WTC11 (cell line): ENCODE measurements at regions not wholly inside any gene's neighbourhood (a gene's known extent, or its start where the extent isn't known, plus 50 kb on each side); places are given as distances from the start of the nearest gene placed in this dataset.

Source experiments
- ATAC-seq: fragments of 200-7000 bp; cut with Tn5 transposase; 2 replicates; pipeline ENCODE4 v1.10.0; 2021; ENCODE audit warnings: mild to moderate bottlenecking, moderate library complexity
- CTCF ChIA-PET: fragments of 300-600 bp; sonication (Branson Sonifier 250); formaldehyde crosslinking; loops from one replicate; lab custom pipeline; 2021; ENCODE audit warnings: antibody characterized with exemption; lab: Charles Lee
- POLR2A ChIA-PET: fragments of 350-600 bp; sonication (Branson Sonifier 250); formaldehyde crosslinking; loops from one replicate; lab custom pipeline; 2021; ENCODE audit warnings: antibody characterized with exemption; lab: Charles Lee
- DNase-seq: peaks from one replicate; pipeline ENCODE4 v3.0.0; 2021; ENCODE audit warnings: low spot score
- H3K27ac Mint-ChIP-seq: 2 replicates; pipeline ENCODE4 v1.8.0; 2021; ENCODE audit warnings: mixed read lengths
- H3K27me3 Mint-ChIP-seq: 2 replicates; pipeline ENCODE4 v1.8.0; 2021; ENCODE audit warnings: low read depth, mild to moderate bottlenecking, moderate library complexity, mixed read lengths
- H3K36me3 Mint-ChIP-seq: 2 replicates; pipeline ENCODE4 v1.8.0; 2021; ENCODE audit warnings: mixed read lengths
- H3K4me1 Mint-ChIP-seq: 2 replicates; pipeline ENCODE4 v1.8.0; 2022; ENCODE audit warnings: mixed read lengths
- H3K4me3 Mint-ChIP-seq: 2 replicates; pipeline ENCODE4 v1.8.0; 2021; ENCODE audit warnings: mild to moderate bottlenecking, moderate library complexity, mixed read lengths
- H3K9me3 Mint-ChIP-seq: 2 replicates; pipeline ENCODE4 v1.8.0; 2021; ENCODE audit warnings: mixed read lengths
- ATF1 ChIP-seq: sonication (generic); formaldehyde crosslinking; IDR thresholded peaks from 2 replicates; pipeline ENCODE4 v1.8.1; 2023; ENCODE audit warnings: mild to moderate bottlenecking, moderate library complexity, missing genetic modification reagents
- ATF6 ChIP-seq: sonication (generic); formaldehyde crosslinking; IDR thresholded peaks from 2 replicates; pipeline ENCODE4 v1.8.1; 2023; ENCODE audit warnings: mild to moderate bottlenecking, missing genetic modification reagents
- EMX1 ChIP-seq: fragments of 250-450 bp; sonication (Bioruptor Pico); IDR thresholded peaks from 2 replicates; pipeline ENCODE4 v1.8.0; 2021; ENCODE audit warnings: mild to moderate bottlenecking
- GRHL2 ChIP-seq: fragments of 250-450 bp; sonication (Bioruptor Pico); IDR thresholded peaks from 2 replicates; pipeline ENCODE4 v1.8.0; 2022; ENCODE audit warnings: mild to moderate bottlenecking, moderate library complexity; ENCODE audit not compliant: insufficient replicate concordance, severe bottlenecking
- HMGXB4 ChIP-seq: sonication (generic); formaldehyde crosslinking; IDR thresholded peaks from 2 replicates; pipeline ENCODE4 v1.8.1; 2023; ENCODE audit warnings: mild to moderate bottlenecking, moderate library complexity, missing genetic modification reagents
- IRF2 ChIP-seq: sonication (generic); formaldehyde crosslinking; IDR thresholded peaks from 2 replicates; pipeline ENCODE4 v1.8.0; 2022; ENCODE audit warnings: low read depth, missing genetic modification reagents, borderline replicate concordance
- JAZF1 ChIP-seq: fragments of 250-450 bp; sonication (Bioruptor Pico); IDR thresholded peaks from 2 replicates; pipeline ENCODE4 v1.9.0; 2021; ENCODE audit warnings: moderate library complexity, mild to moderate bottlenecking, inconsistent platforms
- MAX ChIP-seq: sonication (generic); formaldehyde crosslinking; IDR thresholded peaks from 2 replicates; pipeline ENCODE4 v1.8.0; 2022; ENCODE audit warnings: mild to moderate bottlenecking, missing genetic modification reagents
- MXD4 ChIP-seq: fragments of 250-450 bp; sonication (Bioruptor Pico); IDR thresholded peaks from 2 replicates; pipeline ENCODE4 v1.8.0; 2021; ENCODE audit warnings: mild to moderate bottlenecking, moderate library complexity, borderline replicate concordance
- NR1H2 ChIP-seq: sonication (generic); formaldehyde crosslinking; IDR thresholded peaks from 2 replicates; pipeline ENCODE4 v1.9.0; 2021; ENCODE audit warnings: mild to moderate bottlenecking, moderate library complexity, missing genetic modification reagents
- NR2C2 ChIP-seq: sonication (generic); formaldehyde crosslinking; IDR thresholded peaks from 2 replicates; pipeline ENCODE4 v1.8.0; 2022; ENCODE audit warnings: mild to moderate bottlenecking, missing genetic modification reagents
- OVOL2 ChIP-seq: fragments of 250-450 bp; sonication (Bioruptor Pico); IDR thresholded peaks from 2 replicates; pipeline ENCODE4 v1.9.0; 2021; ENCODE audit warnings: mild to moderate bottlenecking, borderline replicate concordance
- RORB ChIP-seq: fragments of 250-450 bp; sonication (Bioruptor Pico); IDR thresholded peaks from 2 replicates; pipeline ENCODE4 v1.9.0; 2021; ENCODE audit warnings: mild to moderate bottlenecking
- SOX15 ChIP-seq: fragments of 250-450 bp; sonication (Bioruptor Pico); IDR thresholded peaks from 2 replicates; pipeline ENCODE4 v1.9.0; 2021; ENCODE audit warnings: mild to moderate bottlenecking
- ZNF263 ChIP-seq: sonication (generic); formaldehyde crosslinking; IDR thresholded peaks from 2 replicates; pipeline ENCODE4 v1.8.1; 2022; ENCODE audit warnings: low read depth, mild to moderate bottlenecking, moderate library complexity, missing genetic modification reagents
- ZNF396 ChIP-seq: fragments of 250-450 bp; sonication (Bioruptor Pico); IDR thresholded peaks from 2 replicates; pipeline ENCODE4 v1.8.0; 2021; ENCODE audit warnings: mild to moderate bottlenecking, moderate library complexity, borderline replicate concordance
- ZNF671 ChIP-seq: fragments of 250-450 bp; sonication (Bioruptor Pico); IDR thresholded peaks from 2 replicates; pipeline ENCODE4 v1.8.0; 2021; ENCODE audit warnings: mild to moderate bottlenecking

GRCh38 chr12:84653482-84653881 is 259.1 kb downstream of the SLC6A15 start (continued):
- no peak for TF ChIP-seq SOX15 (CRISPR knock-in tag)

GRCh38 chr12:84648425-84648824 is 264.2 kb downstream of the SLC6A15 start:
- Mint-ChIP-seq H3K36me3 (no peaks in the 10 kb centered on the region), H3K4me1 (peaks cover 5% of the 10 kb centered on the region; the same call in 1 of the 2 replicates), H3K27me3 (no peaks in the 10 kb centered on the region), H3K9me3 (no peaks in the 10 kb centered on the region), H3K4me3 (no peak overlapping the region), H3K27ac (no peak overlapping the region)
- POLR2A ChIA-PET: no interaction called here
- DNase-seq (no peak), ATAC-seq (no peak)
- CTCF ChIA-PET: interaction anchor here (0.6 kb wide), 1 partner anchor 10 kb away, joined by 3 read pairs; no protein-coding TSS in a partner anchor
- no peak for TF ChIP-seq ZNF671 (CRISPR knock-in tag)
- no peak for TF ChIP-seq ZNF263 (CRISPR knock-in tag)
- TF ChIP-seq RORB: no peak
- TF ChIP-seq NR1H2 (CRISPR knock-in tag): no peak
- no peak for TF ChIP-seq GRHL2 (CRISPR knock-in tag)
- TF ChIP-seq ATF1 (CRISPR knock-in tag): no peak
- TF ChIP-seq IRF2 (CRISPR knock-in tag): no peak
- no peak for TF ChIP-seq EMX1 (CRISPR knock-in tag)
- no peak for TF ChIP-seq ATF6 (CRISPR knock-in tag)
- TF ChIP-seq NR2C2 (CRISPR knock-in tag): no peak

- no peak overlapping the region for H3K27ac Mint-ChIP-seq
- POLR2A ChIA-PET: no interaction called here
- ATAC-seq: no peak
- H3K9me3 Mint-ChIP-seq: no peaks in the 10 kb centered on the region
- H3K27me3 Mint-ChIP-seq: no peaks in the 10 kb centered on the region
- no peaks in the 10 kb centered on the region for H3K36me3 Mint-ChIP-seq
- no peaks in the 10 kb centered on the region for H3K4me1 Mint-ChIP-seq
- CTCF ChIA-PET: no interaction called here
- H3K4me3 Mint-ChIP-seq: no peak overlapping the region
- no peak for DNase-seq
- TF ChIP-seq OVOL2 (CRISPR knock-in tag) (no peak), MXD4 (CRISPR knock-in tag) (no peak), ZNF671 (CRISPR knock-in tag) (no peak), JAZF1 (CRISPR knock-in tag) (no peak), HMGXB4 (CRISPR knock-in tag) (no peak), MAX (CRISPR knock-in tag) (no peak)
These were observed 267.7 kb downstream of the SLC6A15 start for GRCh38 chr12:84644908-84645307.

GRCh38 chr12:84643993-84644392 is 268.6 kb downstream of the SLC6A15 start:
- POLR2A ChIA-PET: no interaction called here

More at GRCh38 chr12:84643993-84644392, 268.6 kb downstream of the SLC6A15 start:
- no peak overlapping the region for H3K4me3 Mint-ChIP-seq
- H3K27ac Mint-ChIP-seq: no peak overlapping the region
- H3K9me3 Mint-ChIP-seq: no peaks in the 10 kb centered on the region
- H3K27me3 Mint-ChIP-seq: no peaks in the 10 kb centered on the region
- H3K36me3 Mint-ChIP-seq: no peaks in the 10 kb centered on the region
- DNase-seq: no peak
- ATAC-seq: no peak
- no peaks in the 10 kb centered on the region for H3K4me1 Mint-ChIP-seq
- no peak for TF ChIP-seq GRHL2 (CRISPR knock-in tag)
- TF ChIP-seq NR1H2 (CRISPR knock-in tag): no peak
- no peak for TF ChIP-seq ZNF396 (CRISPR knock-in tag)
- no peak for TF ChIP-seq MXD4 (CRISPR knock-in tag)
- CTCF ChIA-PET: interaction anchor here (0.7 kb wide), 1 partner anchor 171 kb away, joined by 3 read pairs; no protein-coding TSS in a partner anchor
